Fibroblast of villous mesenchyme (primary cell): ENCODE measurements at regions not wholly inside any gene's neighbourhood (a gene's known extent, or its start where the extent isn't known, plus 50 kb on each side); places are given as distances from the start of the nearest gene placed in this dataset.

ENCODE experiments used
- DNase-seq: peaks from one replicate; pipeline ENCODE4 v3.0.0-alpha.2; 2010; ENCODE audit warnings: low read depth
- H3K4me3 ChIP-seq: 2 replicates; pipeline ENCODE4 v1.5.1; 2011; ENCODE audit warnings: low read depth, mild to moderate bottlenecking, low read length
- TF ChIP-seq, protein P1 (sequence below): IDR thresholded peaks from 2 replicates; pipeline ENCODE4 v1.5.1; 2012; ENCODE audit warnings: low read depth, mild to moderate bottlenecking, low read length; ENCODE audit not compliant: insufficient read depth

DNA sequence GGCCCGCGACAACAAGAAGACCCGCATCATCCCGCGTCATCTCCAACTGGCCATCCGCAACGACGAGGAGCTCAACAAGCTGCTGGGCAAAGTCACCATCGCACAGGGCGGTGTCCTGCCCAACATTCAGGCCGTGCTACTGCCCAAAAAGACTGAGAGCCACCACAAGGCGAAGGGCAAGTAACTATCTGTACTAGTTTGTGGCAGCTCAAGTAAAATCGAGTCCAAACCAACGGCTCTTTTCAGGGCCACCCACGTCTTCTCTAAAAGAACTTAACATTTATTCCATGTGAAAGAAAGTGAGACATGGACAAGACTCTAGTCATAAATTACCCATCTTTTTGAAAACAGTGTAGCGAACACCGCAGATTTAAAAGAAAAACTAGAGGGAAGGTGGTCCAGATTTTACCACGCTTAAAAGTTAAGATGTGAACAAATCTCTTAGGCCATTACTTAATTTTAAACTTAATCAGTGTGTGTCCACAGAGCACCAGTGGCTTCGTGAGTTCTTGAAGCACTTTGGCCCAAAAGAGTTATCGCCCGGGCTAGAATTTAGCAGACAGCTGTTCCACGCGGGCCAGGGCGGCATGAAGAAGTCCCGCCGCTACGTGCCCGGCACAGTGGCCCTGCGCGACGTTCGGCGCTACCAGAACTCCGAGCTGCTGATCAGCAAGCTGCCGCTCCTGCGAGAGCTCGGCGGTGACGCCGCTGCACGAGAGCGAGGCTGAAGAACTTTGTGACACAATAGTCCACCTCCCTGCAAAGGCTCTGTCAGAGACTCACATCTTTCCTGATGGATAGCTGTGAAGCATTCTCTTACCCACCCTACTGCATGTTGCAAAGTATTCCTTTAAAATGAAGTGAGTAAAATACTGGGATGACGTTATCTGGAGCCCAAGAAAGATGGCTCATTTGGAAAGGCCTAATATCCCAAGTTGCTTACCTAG lies 113.9 kb upstream of the PRSS16 start:
- peak; percentile 80 for DNase-seq
- H3K4me3 ChIP-seq: peak overlapping the region; percentile 70
- TF ChIP-seq, protein P1, sequence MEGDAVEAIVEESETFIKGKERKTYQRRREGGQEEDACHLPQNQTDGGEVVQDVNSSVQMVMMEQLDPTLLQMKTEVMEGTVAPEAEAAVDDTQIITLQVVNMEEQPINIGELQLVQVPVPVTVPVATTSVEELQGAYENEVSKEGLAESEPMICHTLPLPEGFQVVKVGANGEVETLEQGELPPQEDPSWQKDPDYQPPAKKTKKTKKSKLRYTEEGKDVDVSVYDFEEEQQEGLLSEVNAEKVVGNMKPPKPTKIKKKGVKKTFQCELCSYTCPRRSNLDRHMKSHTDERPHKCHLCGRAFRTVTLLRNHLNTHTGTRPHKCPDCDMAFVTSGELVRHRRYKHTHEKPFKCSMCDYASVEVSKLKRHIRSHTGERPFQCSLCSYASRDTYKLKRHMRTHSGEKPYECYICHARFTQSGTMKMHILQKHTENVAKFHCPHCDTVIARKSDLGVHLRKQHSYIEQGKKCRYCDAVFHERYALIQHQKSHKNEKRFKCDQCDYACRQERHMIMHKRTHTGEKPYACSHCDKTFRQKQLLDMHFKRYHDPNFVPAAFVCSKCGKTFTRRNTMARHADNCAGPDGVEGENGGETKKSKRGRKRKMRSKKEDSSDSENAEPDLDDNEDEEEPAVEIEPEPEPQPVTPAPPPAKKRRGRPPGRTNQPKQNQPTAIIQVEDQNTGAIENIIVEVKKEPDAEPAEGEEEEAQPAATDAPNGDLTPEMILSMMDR: no peak

DNA sequence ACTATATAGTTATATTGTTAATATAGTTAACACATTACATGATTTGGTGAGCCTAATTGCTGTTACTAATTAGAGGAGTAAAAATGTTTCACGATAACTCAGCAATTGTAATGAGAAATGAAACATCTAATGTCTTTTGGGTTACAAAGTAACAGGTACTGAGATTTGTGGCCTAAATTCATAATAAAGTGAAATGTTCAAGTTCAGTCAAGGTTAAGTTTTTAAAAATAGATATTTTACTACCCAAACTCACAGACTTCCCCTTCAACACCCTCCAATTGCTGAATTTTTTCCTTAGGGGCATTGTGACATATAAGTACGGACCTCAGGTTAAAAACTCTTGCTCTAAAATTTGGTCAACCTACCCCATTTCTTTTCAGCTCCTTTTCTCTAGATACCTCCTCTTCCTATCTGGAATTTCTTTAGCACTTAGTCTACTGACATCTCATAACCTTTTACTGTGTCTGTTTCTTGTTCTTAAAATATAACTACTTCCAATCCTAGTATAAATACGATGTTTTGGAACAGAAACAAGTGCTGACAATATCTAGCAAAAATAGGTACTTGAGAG lies 112.3 kb upstream of the PRSS16 start:
- no peak for DNase-seq
- TF ChIP-seq, protein P1: no peak
- H3K4me3 ChIP-seq: no peak overlapping the region

DNA sequence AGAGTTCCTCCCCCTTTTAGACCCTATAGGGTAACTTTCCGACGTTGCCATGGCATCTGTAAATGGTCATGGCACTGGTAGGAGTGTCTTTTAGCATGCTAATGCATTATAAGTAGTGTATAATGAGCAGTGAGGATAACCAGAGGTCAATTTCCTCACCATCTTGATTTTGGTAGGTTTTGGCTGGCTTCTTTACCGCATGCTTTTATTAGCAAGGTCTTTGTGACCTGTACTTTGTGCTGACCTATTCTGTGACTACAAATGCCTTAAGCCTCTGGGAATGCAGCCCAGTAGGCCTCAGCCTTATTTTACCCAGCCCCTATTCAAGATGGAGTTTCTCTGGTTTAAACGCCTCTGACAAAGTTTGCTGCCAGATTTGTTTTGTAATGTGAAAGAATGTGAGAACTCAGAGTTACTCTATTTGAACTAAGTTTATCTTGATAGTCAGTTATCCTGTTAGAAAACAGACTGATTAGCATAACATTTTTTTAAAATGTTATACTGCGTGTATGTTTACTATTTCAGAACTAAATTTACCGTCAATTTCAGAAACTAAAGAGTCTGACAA lies 111.3 kb upstream of the PRSS16 start:
- TF ChIP-seq, protein P1: no peak

DNA sequence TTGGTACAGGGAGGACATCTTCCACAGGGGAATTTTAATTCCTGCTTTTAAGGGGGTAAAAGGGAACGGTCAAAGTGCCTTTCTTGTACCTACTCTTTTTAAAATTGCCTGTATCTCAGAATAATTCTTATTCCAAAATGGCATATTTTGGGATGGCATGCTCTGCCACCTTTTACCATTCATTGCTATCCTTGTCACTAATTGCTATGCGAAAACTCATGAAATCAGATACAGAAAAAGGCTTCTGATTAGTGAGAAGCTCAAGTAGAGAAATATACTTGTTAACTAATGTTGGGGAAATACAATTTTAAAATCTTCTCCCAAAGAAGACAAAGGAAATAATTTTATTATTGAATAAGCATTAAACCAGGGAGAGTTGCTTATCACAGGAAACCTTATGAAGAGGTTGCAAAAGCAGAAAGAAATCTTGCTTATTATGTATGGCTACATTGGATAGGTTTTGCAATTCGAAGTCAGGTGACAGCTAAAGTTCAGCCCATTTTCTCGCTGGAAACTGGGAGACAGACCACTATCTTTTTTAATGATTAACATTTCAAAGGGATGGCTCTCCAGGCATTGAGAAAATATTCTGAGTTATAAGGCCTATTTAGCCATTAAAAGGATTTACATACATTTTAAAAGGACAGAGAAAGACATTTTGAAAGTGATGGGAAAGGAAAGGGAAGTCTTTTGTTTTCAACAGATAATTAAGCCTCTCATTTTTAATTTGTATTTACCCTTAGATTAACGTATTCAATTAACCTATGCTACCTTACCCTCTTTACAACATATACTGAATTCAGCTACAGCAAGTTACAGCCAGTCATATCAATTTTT lies 110.3 kb upstream of the PRSS16 start:
- TF ChIP-seq, protein P1: no peak
- no peak overlapping the region for H3K4me3 ChIP-seq
- DNase-seq: no peak

More for the DNA sequence above, 111.3 kb upstream of the PRSS16 start:
- no peak overlapping the region for H3K4me3 ChIP-seq
- DNase-seq: no peak

DNA sequence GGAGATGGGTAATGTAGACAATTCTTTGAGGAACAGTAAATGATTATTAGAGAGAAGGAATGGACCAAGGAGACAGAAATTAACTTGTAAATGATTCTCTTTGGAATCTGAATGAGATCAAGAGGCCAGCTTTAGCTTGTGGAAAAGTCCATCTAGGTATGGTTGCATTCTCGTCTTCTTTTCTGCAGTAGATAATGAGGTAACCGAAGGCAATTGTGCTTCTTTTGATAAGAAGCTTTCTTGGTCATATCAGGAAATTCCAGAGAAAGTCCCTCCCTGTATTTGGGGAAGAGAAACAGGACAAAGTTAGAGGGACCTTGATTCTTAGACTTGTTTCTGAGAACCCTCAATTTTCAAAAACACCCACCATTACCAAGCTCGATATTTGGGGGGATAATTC lies 109.1 kb upstream of the PRSS16 start:
- TF ChIP-seq, protein P1: no peak
- DNase-seq: no peak
- no peak overlapping the region for H3K4me3 ChIP-seq

DNA sequence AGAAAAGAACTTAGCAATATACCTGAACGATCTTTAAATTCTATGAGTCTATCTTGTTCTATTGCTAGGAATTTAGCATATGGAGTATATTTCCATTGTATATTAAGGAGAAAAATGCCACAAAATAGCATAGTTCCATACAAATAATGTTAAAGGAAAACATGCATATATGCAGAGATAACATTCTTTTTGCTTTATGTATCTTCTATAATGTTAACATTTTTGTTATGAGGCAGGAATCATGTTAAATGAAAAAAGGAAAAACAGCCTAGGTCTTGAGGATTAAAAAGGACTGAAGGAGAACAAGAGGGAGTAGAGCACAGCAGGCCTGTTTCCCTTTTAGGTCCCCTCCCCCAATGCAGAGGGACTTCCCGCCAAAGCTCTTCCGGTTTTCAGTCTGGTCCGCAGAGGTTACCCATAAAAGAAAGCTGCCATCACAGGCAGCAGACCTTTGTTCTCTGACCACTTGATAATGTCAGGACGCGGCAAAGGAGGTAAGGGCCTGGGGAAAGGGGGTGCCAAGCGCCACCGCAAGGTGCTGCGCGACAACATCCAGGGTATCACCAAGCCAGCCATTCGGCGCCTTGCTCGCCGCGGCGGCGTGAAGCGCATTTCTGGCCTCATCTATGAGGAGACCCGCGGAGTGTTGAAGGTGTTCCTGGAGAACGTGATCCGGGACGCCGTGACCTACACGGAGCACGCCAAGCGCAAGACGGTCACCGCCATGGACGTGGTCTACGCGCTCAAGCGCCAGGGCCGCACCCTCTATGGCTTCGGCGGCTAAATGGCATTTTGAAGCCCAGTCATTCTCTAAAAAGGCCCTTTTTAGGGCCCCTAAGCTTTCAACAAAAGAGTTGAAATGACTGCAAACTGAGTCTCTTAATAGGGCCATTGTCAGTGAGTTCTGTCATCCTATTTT lies 108.4 kb upstream of the PRSS16 start:
- peak overlapping the region; percentile 68 for H3K4me3 ChIP-seq
- TF ChIP-seq, protein P1: no peak
- peak; percentile 32 for DNase-seq
